Left lung (tissue), 4 donors: ENCODE measurements at regions not wholly inside any gene's neighbourhood (a gene's known extent, or its start where the extent isn't known, plus 50 kb on each side); places are given as distances from the start of the nearest gene placed in this dataset.

Experiments used
- ATAC-seq: fragments of 200-7000 bp; cut with Tn5 transposase; one replicate; pipeline ENCODE4 v1.9.1; 2020; ENCODE audit warnings: moderate library complexity
- DNase-seq, 4 donors: peaks; one replicate each; pipeline ENCODE4 v3.0.0-alpha.2; 2013 to 2020
- H3K27ac ChIP-seq, 2 donors: fragments of 200-600 bp; sonication (generic) in 1 of 2; one replicate each; pipeline versions ENCODE4 v1.5.0 to v1.8.0; 2020 to 2021
- H3K27me3 ChIP-seq, 2 donors: fragments of 200-600 bp; sonication (generic) in 1 of 2; one replicate each; pipeline versions ENCODE4 v1.5.0 to v1.8.0; 2020 to 2021
- H3K36me3 ChIP-seq, 2 donors: fragments of 200-600 bp; sonication (generic) in 1 of 2; one replicate each; pipeline versions ENCODE4 v1.5.0 to v1.8.0; 2020 to 2021
- H3K4me1 ChIP-seq, 2 donors: fragments of 200-600 bp; one replicate each; pipeline ENCODE4 v1.8.0; 2021
- H3K4me3 ChIP-seq, 2 donors: fragments of 200-600 bp; sonication (generic) in 1 of 2; one replicate each; pipeline versions ENCODE4 v1.5.0 to v1.8.0; 2020 to 2021; ENCODE audit warnings: mild to moderate bottlenecking in 1 of 2
- H3K9me3 ChIP-seq, 2 donors: fragments of 200-600 bp; sonication (generic) in 1 of 2; one replicate each; pipeline versions ENCODE4 v1.5.0 to v1.8.0; 2020 to 2021
- CTCF ChIP-seq, 2 donors: fragments of 200-600 bp; sonication (generic) in 1 of 2; IDR thresholded peaks; one replicate each; pipeline versions ENCODE4 v1.5.0 to v1.8.0; 2021; ENCODE audit warnings: antibody characterized with exemption in 2 of 2
- intact Hi-C, 2 donors: fragments of 100-400 bp; cut with DNase I; formaldehyde crosslinking; loops; one replicate each; pipeline versions ENCODE4 v1.11.2 to v1.14.2; 2022
- donor health status: DM: no; HTN: yes; CAD: no.
- donor health status: DM: no; HTN: no; CAD: no.

- intact Hi-C loops: no loop called here
- Histone ChIP-seq H3K27ac (no peak overlapping the region), H3K36me3 (no peaks in the 10 kb centered on the region), H3K27me3 (no peaks in the 10 kb centered on the region), H3K4me3 (no peak overlapping the region), H3K9me3 (no peaks in the 10 kb centered on the region), H3K4me1 (no peaks in the 10 kb centered on the region)
- no peak for TF ChIP-seq CTCF (IDR thresholded peaks at IDR 0.05)
- no peak for ATAC-seq
- no peak for DNase-seq
Observed at GRCh38 chr2:34337735-34338134, 738.6 kb upstream of the FAM98A start.

- intact Hi-C loops: no loop called here
Observed at GRCh38 chr2:34332813-34333212, 733.7 kb upstream of the FAM98A start.

GRCh38 chr2:34320056-34320455, 721.0 kb upstream of the FAM98A start:
- Histone ChIP-seq H3K9me3 (no peaks in the 10 kb centered on the region), H3K27ac (no peak overlapping the region), H3K36me3 (no peaks in the 10 kb centered on the region), H3K27me3 (no peaks in the 10 kb centered on the region), H3K4me1 (no peaks in the 10 kb centered on the region), H3K4me3 (no peak overlapping the region)
- DNase-seq (no peak), ATAC-seq (no peak)
- TF ChIP-seq CTCF (IDR thresholded peaks at IDR 0.05): no peak
- intact Hi-C loops: no loop called here

More at GRCh38 chr2:34332813-34333212, 733.7 kb upstream of the FAM98A start:
- Histone ChIP-seq H3K27me3 (no peaks in the 10 kb centered on the region), H3K36me3 (no peaks in the 10 kb centered on the region), H3K4me3 (no peak overlapping the region), H3K9me3 (no peaks in the 10 kb centered on the region), H3K4me1 (no peaks in the 10 kb centered on the region), H3K27ac (no peak overlapping the region)
- DNase-seq (no peak), ATAC-seq (no peak)
- no peak for TF ChIP-seq CTCF (IDR thresholded peaks at IDR 0.05)

- H3K27me3 ChIP-seq: no peaks in the 10 kb centered on the region
- intact Hi-C loops: no loop called here
- peaks cover 0 to 2% of the 10 kb centered on the region in 2 donors for H3K9me3 ChIP-seq
- H3K27ac ChIP-seq: no peak overlapping the region
- H3K36me3 ChIP-seq: no peaks in the 10 kb centered on the region
- no peak overlapping the region for H3K4me3 ChIP-seq
- H3K4me1 ChIP-seq: no peaks in the 10 kb centered on the region
- ATAC-seq (peak; percentile 88), DNase-seq (peak in 3 of 4 donors; percentile 7 to 40 (median 15))
- no peak for TF ChIP-seq CTCF (IDR thresholded peaks at IDR 0.05)
Observed at GRCh38 chr2:34317797-34318196, 718.7 kb upstream of the FAM98A start.

GRCh38 chr2:34316788-34317187, 717.7 kb upstream of the FAM98A start:
- Histone ChIP-seq H3K27ac (no peak overlapping the region), H3K27me3 (no peaks in the 10 kb centered on the region), H3K36me3 (no peaks in the 10 kb centered on the region), H3K4me1 (no peaks in the 10 kb centered on the region), H3K4me3 (no peak overlapping the region), H3K9me3 (peaks cover 0 to 2% of the 10 kb centered on the region in 2 donors)
- intact Hi-C loops: no loop called here
- DNase-seq (no peak), ATAC-seq (no peak)
- TF ChIP-seq CTCF (IDR thresholded peaks at IDR 0.05): no peak
